AG08396 (cell line): ENCODE measurements at regions not wholly inside any gene's neighbourhood (a gene's known extent, or its start where the extent isn't known, plus 50 kb on each side); places are given as distances from the start of the nearest gene placed in this dataset.

Source experiments
- DNase-seq: peaks from one replicate; pipeline ENCODE4 v3.0.0; 2012; ENCODE audit warnings: low spot score, mixed read lengths

- no peak for DNase-seq
These were observed 154.5 kb upstream of the C11orf87 start for GRCh38 chr11:109267293-109268095.

GRCh38 chr11:109275931-109276330, 146.1 kb upstream of the C11orf87 start:
- no peak for DNase-seq

GRCh38 chr11:109285465-109285864, 136.5 kb upstream of the C11orf87 start:
- DNase-seq: no peak

GRCh38 chr11:109291553-109291952, 130.4 kb upstream of the C11orf87 start:
- no peak for DNase-seq

GRCh38 chr11:109298865-109299264, 123.1 kb upstream of the C11orf87 start:
- no peak for DNase-seq

GRCh38 chr11:109300211-109300610, 121.8 kb upstream of the C11orf87 start:
- no peak for DNase-seq

- no peak for DNase-seq
These were observed 119.2 kb upstream of the C11orf87 start for GRCh38 chr11:109302591-109303334.

- DNase-seq: no peak
These were observed 118.6 kb upstream of the C11orf87 start for GRCh38 chr11:109303342-109303741.

- DNase-seq: no peak
These were observed 117.8 kb upstream of the C11orf87 start for GRCh38 chr11:109304159-109304558.

- DNase-seq: no peak
These were observed 117.0 kb upstream of the C11orf87 start for GRCh38 chr11:109305009-109305408.

- DNase-seq: no peak
These were observed 115.7 kb upstream of the C11orf87 start for GRCh38 chr11:109306322-109306721.

- no peak for DNase-seq
These were observed 114.6 kb upstream of the C11orf87 start for GRCh38 chr11:109307366-109307765.

- no peak for DNase-seq
These were observed 113.4 kb upstream of the C11orf87 start for GRCh38 chr11:109308551-109308950.

GRCh38 chr11:109309153-109309552, 112.8 kb upstream of the C11orf87 start:
- no peak for DNase-seq

- no peak for DNase-seq
These were observed 104.3 kb upstream of the C11orf87 start for GRCh38 chr11:109317726-109318125.

- DNase-seq: no peak
These were observed 101.4 kb upstream of the C11orf87 start for GRCh38 chr11:109320595-109320994.

- DNase-seq: no peak
These were observed 95.2 kb upstream of the C11orf87 start for GRCh38 chr11:109326781-109327180.

GRCh38 chr11:109329716-109330115, 92.3 kb upstream of the C11orf87 start:
- DNase-seq: no peak

- no peak for DNase-seq
These were observed 83.9 kb upstream of the C11orf87 start for GRCh38 chr11:109338131-109338530.

GRCh38 chr11:109342261-109342660, 79.7 kb upstream of the C11orf87 start:
- no peak for DNase-seq

GRCh38 chr11:109343242-109343641, 78.7 kb upstream of the C11orf87 start:
- no peak for DNase-seq

- no peak for DNase-seq
These were observed 74.7 kb upstream of the C11orf87 start for GRCh38 chr11:109347304-109347703.

- DNase-seq: no peak
These were observed 72.5 kb upstream of the C11orf87 start for GRCh38 chr11:109349276-109350080.
